Kidney epithelial cell (primary cell): ENCODE measurements at regions not wholly inside any gene's neighbourhood (a gene's known extent, or its start where the extent isn't known, plus 50 kb on each side); places are given as distances from the start of the nearest gene placed in this dataset.

Experiments used
- DNase-seq: peaks from one replicate; pipeline ENCODE4 v3.0.0-alpha.2; 2010; ENCODE audit warnings: low read depth
- H3K27me3 ChIP-seq: 2 replicates; pipeline ENCODE4 v1.6.0; 2011; ENCODE audit warnings: low read length; ENCODE audit not compliant: control insufficient read depth, insufficient read depth
- H3K36me3 ChIP-seq: 2 replicates; pipeline ENCODE4 v1.5.1; 2011; ENCODE audit warnings: low read length; ENCODE audit not compliant: control insufficient read depth, insufficient read depth
- H3K4me3 ChIP-seq: 2 replicates; pipeline ENCODE4 v1.5.1; 2011; ENCODE audit warnings: low read depth, mild to moderate bottlenecking, control low read depth, low read length
- TF ChIP-seq, protein P1 (sequence below): IDR thresholded peaks from 2 replicates; pipeline ENCODE4 v1.5.1; 2011; ENCODE audit warnings: mild to moderate bottlenecking, moderate library complexity, low read length, control low read depth, inconsistent platforms; ENCODE audit not compliant: insufficient read depth, poor library complexity, severe bottlenecking

DNA sequence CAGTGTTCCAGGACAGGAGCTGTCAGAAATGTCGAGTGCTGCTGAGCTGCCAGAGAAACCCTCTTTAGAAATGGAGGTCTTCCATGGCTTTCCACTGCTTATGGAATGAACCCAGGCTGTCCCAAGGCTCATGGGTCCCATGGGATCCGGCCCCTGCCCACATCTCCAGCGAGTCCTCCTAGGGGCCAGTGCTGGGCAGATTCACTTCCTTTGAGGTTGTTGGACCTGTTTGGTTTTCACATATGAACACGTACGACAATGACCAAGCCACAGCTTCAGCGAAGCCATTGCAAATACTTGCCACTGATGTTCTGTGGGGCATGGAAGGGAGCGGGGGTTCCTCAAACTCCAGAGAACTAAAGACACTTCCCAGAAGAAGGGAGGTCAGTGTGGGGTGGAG, 483.3 kb downstream of the TBC1D22A start:
- Histone ChIP-seq H3K27me3 (no peaks in the 10 kb centered on the region), H3K36me3 (no peaks in the 10 kb centered on the region), H3K4me3 (no peak overlapping the region)
- TF ChIP-seq, protein P1, sequence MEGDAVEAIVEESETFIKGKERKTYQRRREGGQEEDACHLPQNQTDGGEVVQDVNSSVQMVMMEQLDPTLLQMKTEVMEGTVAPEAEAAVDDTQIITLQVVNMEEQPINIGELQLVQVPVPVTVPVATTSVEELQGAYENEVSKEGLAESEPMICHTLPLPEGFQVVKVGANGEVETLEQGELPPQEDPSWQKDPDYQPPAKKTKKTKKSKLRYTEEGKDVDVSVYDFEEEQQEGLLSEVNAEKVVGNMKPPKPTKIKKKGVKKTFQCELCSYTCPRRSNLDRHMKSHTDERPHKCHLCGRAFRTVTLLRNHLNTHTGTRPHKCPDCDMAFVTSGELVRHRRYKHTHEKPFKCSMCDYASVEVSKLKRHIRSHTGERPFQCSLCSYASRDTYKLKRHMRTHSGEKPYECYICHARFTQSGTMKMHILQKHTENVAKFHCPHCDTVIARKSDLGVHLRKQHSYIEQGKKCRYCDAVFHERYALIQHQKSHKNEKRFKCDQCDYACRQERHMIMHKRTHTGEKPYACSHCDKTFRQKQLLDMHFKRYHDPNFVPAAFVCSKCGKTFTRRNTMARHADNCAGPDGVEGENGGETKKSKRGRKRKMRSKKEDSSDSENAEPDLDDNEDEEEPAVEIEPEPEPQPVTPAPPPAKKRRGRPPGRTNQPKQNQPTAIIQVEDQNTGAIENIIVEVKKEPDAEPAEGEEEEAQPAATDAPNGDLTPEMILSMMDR, result no peak
- DNase-seq, result no peak

DNA sequence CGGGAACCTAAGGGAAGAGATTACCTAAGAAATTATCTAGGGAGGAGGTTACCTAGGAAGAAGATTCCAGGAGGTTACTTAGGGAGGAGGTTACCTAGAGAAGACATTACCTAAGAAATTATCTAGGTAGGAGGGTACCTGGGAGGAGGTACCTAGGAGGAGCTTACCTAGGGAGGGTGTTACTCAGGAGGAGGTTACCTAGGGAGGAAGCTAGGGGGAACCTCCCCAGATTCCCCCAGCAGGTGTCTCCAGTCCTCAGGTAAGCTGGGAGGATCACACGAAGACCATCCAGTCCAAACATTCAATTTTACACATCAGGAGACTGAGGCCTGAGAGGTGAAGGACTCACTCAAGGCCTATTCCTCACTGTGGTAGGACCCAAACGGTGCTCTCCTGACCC, 482.8 kb downstream of the TBC1D22A start:
- Histone ChIP-seq H3K4me3 (no peak overlapping the region), H3K36me3 (no peaks in the 10 kb centered on the region), H3K27me3 (no peaks in the 10 kb centered on the region)
- TF ChIP-seq, protein P1, result no peak
- DNase-seq, result no peak

DNA sequence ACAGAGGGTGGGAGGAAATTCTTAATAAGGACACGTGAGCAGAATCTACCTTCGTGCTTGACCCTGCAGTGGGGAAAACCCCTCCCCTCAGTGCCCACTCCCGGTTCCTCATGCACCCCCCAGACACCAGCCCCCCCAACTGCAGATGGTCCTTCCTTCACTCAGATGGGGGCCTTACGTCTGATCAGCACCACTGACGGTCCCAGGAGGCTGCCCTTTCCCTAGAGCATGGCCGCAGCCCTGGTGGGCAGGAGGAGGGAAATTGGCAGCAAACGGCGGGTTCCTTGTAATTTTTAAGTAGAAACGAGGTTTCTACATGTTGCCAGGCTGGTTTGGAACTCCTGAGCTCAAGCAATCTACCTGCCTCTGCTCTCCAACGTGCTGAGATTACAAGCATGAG, 477.7 kb downstream of the TBC1D22A start:
- DNase-seq, result no peak
- Histone ChIP-seq H3K36me3 (no peaks in the 10 kb centered on the region), H3K4me3 (no peak overlapping the region), H3K27me3 (no peaks in the 10 kb centered on the region)
- TF ChIP-seq, protein P1, result no peak

DNA sequence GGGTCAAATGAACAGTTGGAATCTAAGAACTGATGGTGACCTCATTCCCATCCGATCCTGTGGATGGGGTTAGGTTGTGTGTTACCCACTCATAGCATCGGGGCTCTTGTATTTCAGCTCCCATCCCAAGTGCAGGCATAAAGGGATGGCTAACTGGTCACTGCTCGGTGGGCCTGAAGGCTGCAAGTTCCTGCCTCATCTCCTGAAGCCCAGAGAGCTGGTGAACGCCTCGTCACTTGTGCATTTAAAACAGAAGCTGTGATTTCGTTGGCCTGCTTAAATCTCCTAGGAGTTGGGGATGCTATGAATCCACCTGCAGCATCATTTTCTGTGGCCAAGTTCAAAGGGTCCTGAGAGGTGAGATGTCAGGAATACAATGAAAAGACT, 477.0 kb downstream of the TBC1D22A start:
- no peak for DNase-seq
- TF ChIP-seq, protein P1, result no peak
- H3K27me3 ChIP-seq, result no peaks in the 10 kb centered on the region
- H3K4me3 ChIP-seq, result no peak overlapping the region
- H3K36me3 ChIP-seq, result no peaks in the 10 kb centered on the region

DNA sequence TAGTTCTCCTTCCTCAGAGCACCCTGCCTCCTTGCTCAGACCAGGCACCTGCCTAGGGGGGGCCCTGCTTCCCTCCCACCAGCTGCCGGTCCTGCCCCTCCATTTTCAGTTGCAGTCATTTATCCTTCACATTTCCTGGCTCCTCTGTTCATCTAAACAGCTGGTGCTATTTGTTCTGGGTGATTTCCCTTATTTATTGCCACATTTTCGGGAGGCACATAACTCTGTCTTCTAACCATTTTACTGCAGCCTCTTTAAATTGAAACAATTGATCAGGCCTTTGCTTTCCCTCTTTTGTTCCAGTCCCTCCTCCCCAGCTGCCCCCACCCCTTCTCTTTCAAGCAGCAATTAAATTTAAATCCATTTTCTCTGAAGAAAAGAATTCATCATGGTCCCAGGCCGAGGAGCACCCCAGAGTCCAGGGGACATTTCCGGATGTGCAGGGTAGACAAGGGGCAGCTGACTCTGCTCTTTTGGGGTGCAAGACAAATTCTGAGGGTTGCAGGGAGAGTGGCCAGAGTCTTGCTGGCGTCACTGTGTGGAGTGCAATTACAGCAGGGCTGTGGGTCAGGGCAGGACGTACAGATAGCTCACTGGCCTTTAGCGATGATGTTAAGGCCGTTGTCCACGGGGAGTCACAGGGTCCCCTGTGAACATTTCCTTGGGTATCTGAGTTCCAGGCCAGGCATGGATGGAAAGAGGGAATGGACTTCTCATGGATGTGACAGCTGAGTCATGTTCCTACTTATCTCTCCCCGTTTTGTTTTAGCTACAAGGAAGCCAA, 476.4 kb downstream of the TBC1D22A start:
- no peak overlapping the region for H3K4me3 ChIP-seq
- DNase-seq, result no peak
- no peaks in the 10 kb centered on the region for H3K36me3 ChIP-seq
- H3K27me3 ChIP-seq, result no peaks in the 10 kb centered on the region
- TF ChIP-seq, protein P1, result no peak

DNA sequence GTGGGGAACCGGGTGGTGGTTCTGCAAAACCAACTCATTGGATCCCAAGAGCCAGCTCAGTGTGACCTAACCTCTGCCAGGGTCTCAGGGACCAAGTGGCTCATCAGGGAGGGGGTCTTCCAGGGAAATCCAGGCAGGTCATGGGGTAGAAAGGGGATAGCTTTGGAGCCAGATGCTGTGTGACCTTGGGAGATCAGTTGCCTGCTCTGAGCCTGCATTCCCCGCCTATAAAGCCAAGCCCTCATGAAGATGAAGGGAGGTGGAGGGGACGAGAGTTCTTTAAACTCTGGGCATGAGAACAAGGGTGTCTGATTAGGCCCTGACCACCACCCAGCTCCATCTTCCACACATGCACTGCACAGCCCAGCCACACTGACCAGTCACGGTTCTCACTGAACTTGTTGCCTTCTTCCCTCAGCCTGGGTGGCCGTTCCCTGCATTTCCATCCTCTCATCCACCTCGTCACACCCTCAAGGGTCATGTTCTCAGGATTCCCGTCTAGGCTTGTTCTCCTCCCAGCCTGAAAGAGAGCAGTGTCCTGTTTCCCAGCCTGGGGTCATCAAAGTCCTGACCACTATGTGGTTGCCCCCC, 475.5 kb downstream of the TBC1D22A start:
- no peak for DNase-seq
- Histone ChIP-seq H3K4me3 (no peak overlapping the region), H3K36me3 (no peaks in the 10 kb centered on the region), H3K27me3 (no peaks in the 10 kb centered on the region)
- TF ChIP-seq, protein P1, result no peak
